Testis (tissue), 2 donors: ENCODE measurements at regions not wholly inside any gene's neighbourhood (a gene's known extent, or its start where the extent isn't known, plus 50 kb on each side); places are given as distances from the start of the nearest gene placed in this dataset.

Source experiments
- CTCF ChIP-seq, 3 experiments: fragments of 450-650 bp in 2 of 3; fragments of 200-600 bp in 1 of 3; sonication (generic) in 1 of 3; IDR thresholded peaks; one replicate each; pipeline ENCODE4 v1.5.1; 2016 to 2019; ENCODE audit warnings: antibody characterized with exemption in 3 of 3, mild to moderate bottlenecking in 2 of 3, moderate library complexity in 1 of 3
- POLR2A ChIP-seq: fragments of 450-650 bp; IDR thresholded peaks from one replicate; pipeline ENCODE4 v1.6.1; 2017; ENCODE audit warnings: antibody characterized with exemption, mild to moderate bottlenecking, moderate library complexity

- TF ChIP-seq CTCF (IDR thresholded peaks at IDR 0.05) = no peak
- TF ChIP-seq POLR2A = no peak
Measured at GRCh38 chr20:50351541-50351940, 158.6 kb upstream of the PTPN1 start.
